ENCODE measurements at regions not wholly inside any gene's neighbourhood (a gene's known extent, or its start where the extent isn't known, plus 50 kb on each side); places are given as distances from the start of the nearest gene placed in this dataset.

DNA sequence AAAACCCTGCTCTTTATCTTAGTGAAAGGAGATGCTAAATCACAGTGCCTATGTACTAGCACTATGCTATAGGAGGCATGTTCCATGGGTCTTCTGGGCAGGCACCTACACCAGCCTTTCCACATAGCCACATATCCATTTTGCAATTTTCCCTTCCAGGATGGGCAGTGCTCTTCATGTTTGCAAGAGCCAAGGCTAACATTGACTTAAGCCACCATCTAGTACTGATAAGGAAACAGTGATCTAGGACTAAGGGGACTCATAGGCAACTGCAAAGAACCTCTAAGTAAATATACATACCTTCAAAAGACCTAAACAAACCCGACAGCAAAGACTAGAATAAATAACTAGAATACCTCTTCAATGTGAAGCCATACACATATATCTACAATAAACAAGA, 919.7 kb upstream of the GYPC start:
- H3K27me3 ChIP-seq (ENCODE audit: control insufficient read depth in 2 of 2, insufficient read depth in 2 of 2, low read length in 2 of 2), result no peaks in the 10 kb centered on the region
- H3K4me1 ChIP-seq (ENCODE audit: control insufficient read depth in 1 of 2, insufficient read depth in 2 of 2, low read length in 2 of 2), result no peaks in the 10 kb centered on the region
- no peak overlapping the region for H3K4me2 ChIP-seq (replicated peaks; ENCODE audit: extremely low read depth, low read length, poor library complexity, severe bottlenecking)
- intact Hi-C loops (cut with micrococcal nuclease), result no loop called here
- H3K36me3 ChIP-seq (replicated peaks in 1 of 2; ENCODE audit: control insufficient read depth in 1 of 2, insufficient read depth in 2 of 2, low read length in 2 of 2), result no peaks in the 10 kb centered on the region
- no peak for TF ChIP-seq CTCF (IDR thresholded peaks at IDR 0.05)
- H3K9me3 Mint-ChIP-seq, result peaks cover 1 to 15% (median 7%) of the 10 kb centered on the region in 7 donors
- no peak overlapping the region for H3K4me3 Mint-ChIP-seq
- no peaks in the 10 kb centered on the region for H3K79me2 ChIP-seq (ENCODE audit: insufficient read depth, low read length)
- H3K9ac ChIP-seq (ENCODE audit: insufficient read depth, low read length, poor library complexity, severe bottlenecking), result no peak overlapping the region
- H4K20me1 ChIP-seq (ENCODE audit: insufficient read depth, low read length), result no peaks in the 10 kb centered on the region
- no peak overlapping the region for H3K27ac Mint-ChIP-seq
- H3K27me3 Mint-ChIP-seq (ENCODE audit: low read depth in 3 of 3), result peaks cover 0 to 1% (median 0%) of the 10 kb centered on the region in 3 donors
- no peaks in the 10 kb centered on the region for H3K4me1 Mint-ChIP-seq
- H3K4me3 ChIP-seq (replicated peaks in 1 of 3; ENCODE audit: low read depth in 2 of 3, low read length in 3 of 3), result no peak overlapping the region
- peaks cover 6 to 11% of the 10 kb centered on the region in 2 donors for H3K9me3 ChIP-seq (replicated peaks in 1 of 2; ENCODE audit: control insufficient read depth in 1 of 2, insufficient read depth in 1 of 2, low read length in 2 of 2)
- no peak overlapping the region for H3K27ac ChIP-seq (ENCODE audit: low read depth in 1 of 2, low read length in 2 of 2)
- H2AFZ ChIP-seq (ENCODE audit: insufficient read depth, low read depth, low read length, poor library complexity, severe bottlenecking), result no peak overlapping the region
- DNase-seq, result no peak
- no peaks in the 10 kb centered on the region for H3K36me3 Mint-ChIP-seq
- no CpG with 5 or more reads among the region's 1 CpG for WGBS (ENCODE audit: insufficient coverage)

- Histone ChIP-seq H3K9me3 (replicated peaks in 1 of 2; ENCODE audit: control insufficient read depth in 1 of 2, insufficient read depth in 1 of 2, low read length in 2 of 2) (no peaks in the 10 kb centered on the region), H3K79me2 (ENCODE audit: insufficient read depth, low read length) (no peaks in the 10 kb centered on the region), H3K4me2 (replicated peaks; ENCODE audit: extremely low read depth, low read length, poor library complexity, severe bottlenecking) (no peak overlapping the region), H3K27ac (ENCODE audit: low read depth in 1 of 2, low read length in 2 of 2) (no peak overlapping the region), H3K27me3 (ENCODE audit: control insufficient read depth in 2 of 2, insufficient read depth in 2 of 2, low read length in 2 of 2) (no peaks in the 10 kb centered on the region), H3K36me3 (replicated peaks in 1 of 2; ENCODE audit: control insufficient read depth in 1 of 2, insufficient read depth in 2 of 2, low read length in 2 of 2) (no peaks in the 10 kb centered on the region), H2AFZ (ENCODE audit: insufficient read depth, low read depth, low read length, poor library complexity, severe bottlenecking) (no peak overlapping the region), H3K9ac (ENCODE audit: insufficient read depth, low read length, poor library complexity, severe bottlenecking) (no peak overlapping the region), H4K20me1 (ENCODE audit: insufficient read depth, low read length) (no peaks in the 10 kb centered on the region), H3K4me1 (ENCODE audit: control insufficient read depth in 1 of 2, insufficient read depth in 2 of 2, low read length in 2 of 2) (no peaks in the 10 kb centered on the region), H3K4me3 (replicated peaks in 1 of 3; ENCODE audit: low read depth in 2 of 3, low read length in 3 of 3) (no peak overlapping the region)
- Mint-ChIP-seq H3K27ac (no peak overlapping the region), H3K4me1 (no peaks in the 10 kb centered on the region), H3K36me3 (no peaks in the 10 kb centered on the region), H3K4me3 (no peak overlapping the region), H3K9me3 (peaks cover 0 to 3% (median 0%) of the 10 kb centered on the region in 7 donors), H3K27me3 (ENCODE audit: low read depth in 3 of 3) (peaks cover 0 to 3% (median 1%) of the 10 kb centered on the region in 3 donors)
- WGBS (ENCODE audit: insufficient coverage), result 67% methylated on average over 4 of the region's 4 CpGs
- DNase-seq, result no peak
- no peak for TF ChIP-seq CTCF (IDR thresholded peaks at IDR 0.05)
- intact Hi-C loops (cut with micrococcal nuclease), result no loop called here
Measured at GRCh38 chr2:125745514-125745913, 910.4 kb upstream of the GYPC start.
